ENCODE measurements at regions not wholly inside any gene's neighbourhood (a gene's known extent, or its start where the extent isn't known, plus 50 kb on each side); places are given as distances from the start of the nearest gene placed in this dataset.

DNA sequence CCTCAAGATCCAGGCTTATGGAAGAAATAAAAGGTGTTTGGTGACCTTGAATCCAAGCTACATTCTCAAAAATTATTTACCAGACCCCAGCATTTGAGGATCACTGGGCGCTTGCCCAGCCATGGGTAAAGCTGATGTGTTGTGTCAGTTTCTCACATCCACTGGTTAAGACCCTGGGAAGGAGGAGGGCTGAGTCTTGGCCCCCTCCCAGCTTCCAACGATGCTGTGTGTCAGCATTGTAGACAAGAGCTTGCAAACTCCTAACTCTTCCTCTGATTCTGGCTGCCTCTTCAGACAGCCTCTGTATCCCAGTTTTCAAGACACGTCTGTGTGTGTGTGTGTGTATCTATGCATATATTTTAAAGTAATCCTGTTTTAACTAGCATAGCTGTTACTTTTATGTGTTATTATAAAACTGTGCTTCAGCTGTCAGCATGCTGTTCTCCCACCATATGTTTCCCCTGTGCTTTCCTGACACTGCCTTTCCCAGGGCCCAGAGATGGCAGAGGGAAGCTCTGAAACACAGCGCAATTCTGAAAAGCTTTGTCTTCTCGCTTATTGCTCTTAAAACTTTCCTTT lies 157.3 kb upstream of the LRRN1 start:
- ATAC-seq (ENCODE audit: low read depth) (no peak), DNase-seq (no peak)
- peaks cover 3% of the 10 kb centered on the region for H3K27me3 Mint-ChIP-seq
- H3K9me3 Mint-ChIP-seq: no peaks in the 10 kb centered on the region
- intact Hi-C loops (cut with micrococcal nuclease): no loop called here
- H3K4me1 Mint-ChIP-seq: peaks cover 9% of the 10 kb centered on the region
- ChIA-PET POLR2A (no interaction called here), CTCF (no interaction called here)
- TF ChIP-seq, protein P1, sequence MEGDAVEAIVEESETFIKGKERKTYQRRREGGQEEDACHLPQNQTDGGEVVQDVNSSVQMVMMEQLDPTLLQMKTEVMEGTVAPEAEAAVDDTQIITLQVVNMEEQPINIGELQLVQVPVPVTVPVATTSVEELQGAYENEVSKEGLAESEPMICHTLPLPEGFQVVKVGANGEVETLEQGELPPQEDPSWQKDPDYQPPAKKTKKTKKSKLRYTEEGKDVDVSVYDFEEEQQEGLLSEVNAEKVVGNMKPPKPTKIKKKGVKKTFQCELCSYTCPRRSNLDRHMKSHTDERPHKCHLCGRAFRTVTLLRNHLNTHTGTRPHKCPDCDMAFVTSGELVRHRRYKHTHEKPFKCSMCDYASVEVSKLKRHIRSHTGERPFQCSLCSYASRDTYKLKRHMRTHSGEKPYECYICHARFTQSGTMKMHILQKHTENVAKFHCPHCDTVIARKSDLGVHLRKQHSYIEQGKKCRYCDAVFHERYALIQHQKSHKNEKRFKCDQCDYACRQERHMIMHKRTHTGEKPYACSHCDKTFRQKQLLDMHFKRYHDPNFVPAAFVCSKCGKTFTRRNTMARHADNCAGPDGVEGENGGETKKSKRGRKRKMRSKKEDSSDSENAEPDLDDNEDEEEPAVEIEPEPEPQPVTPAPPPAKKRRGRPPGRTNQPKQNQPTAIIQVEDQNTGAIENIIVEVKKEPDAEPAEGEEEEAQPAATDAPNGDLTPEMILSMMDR (IDR thresholded peaks at IDR 0.05): no peak
- H3K36me3 Mint-ChIP-seq (ENCODE audit: low read depth): no peaks in the 10 kb centered on the region
- no peak overlapping the region for H3K27ac Mint-ChIP-seq
- no peak overlapping the region for H3K4me3 Mint-ChIP-seq

DNA sequence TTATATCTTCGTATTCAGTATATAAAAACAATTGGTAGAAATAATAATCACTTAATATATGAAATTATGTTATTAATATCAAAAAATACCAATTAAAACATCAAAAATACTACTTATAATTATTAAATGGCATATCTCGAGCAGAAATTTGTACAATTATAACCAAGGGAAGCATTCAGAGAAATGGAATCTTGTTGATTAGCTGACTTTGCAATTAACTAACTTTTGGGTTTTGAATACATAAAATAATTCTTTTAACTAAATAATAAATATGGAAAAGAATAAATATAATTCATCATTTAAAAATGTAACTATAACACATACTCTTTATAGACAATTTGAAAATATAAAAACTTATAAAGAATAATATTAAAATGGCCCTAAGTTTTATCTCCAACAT lies 160.2 kb upstream of the LRRN1 start:
- CTCF ChIA-PET: no interaction called here
- POLR2A ChIA-PET: no interaction called here
- peaks cover 3% of the 10 kb centered on the region for H3K27me3 Mint-ChIP-seq
- H3K9me3 Mint-ChIP-seq: no peaks in the 10 kb centered on the region
- H3K4me3 Mint-ChIP-seq: no peak overlapping the region
- TF ChIP-seq, protein P1 (IDR thresholded peaks at IDR 0.05): no peak
- DNase-seq (no peak), ATAC-seq (ENCODE audit: low read depth) (no peak)
- H3K4me1 Mint-ChIP-seq: no peaks in the 10 kb centered on the region
- H3K36me3 Mint-ChIP-seq (ENCODE audit: low read depth): no peaks in the 10 kb centered on the region
- intact Hi-C loops (cut with micrococcal nuclease): no loop called here
- H3K27ac Mint-ChIP-seq: no peak overlapping the region

DNA sequence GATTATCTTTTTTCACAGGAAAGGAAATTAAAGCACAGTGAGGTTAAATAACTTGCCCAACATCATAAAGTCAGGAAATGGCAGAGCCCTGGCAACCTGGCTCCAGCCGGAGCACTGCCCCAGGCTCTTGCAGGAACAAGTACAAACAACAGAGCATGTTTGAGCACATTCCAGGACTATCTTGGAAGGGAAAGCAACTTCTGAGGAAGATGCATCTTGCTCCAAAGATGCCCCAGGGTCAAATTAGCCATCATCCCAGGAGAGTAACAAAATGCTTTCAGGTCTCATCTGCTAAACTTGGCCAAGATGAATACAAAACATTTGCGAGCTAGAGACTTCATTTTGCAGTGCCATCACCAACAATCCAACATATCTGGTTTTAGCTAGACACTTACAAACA lies 162.4 kb upstream of the LRRN1 start:
- ATAC-seq (ENCODE audit: low read depth) (no peak), DNase-seq (no peak)
- no peak overlapping the region for H3K27ac Mint-ChIP-seq
- no peaks in the 10 kb centered on the region for H3K27me3 Mint-ChIP-seq
- POLR2A ChIA-PET: no interaction called here
- CTCF ChIA-PET: no interaction called here
- H3K4me1 Mint-ChIP-seq: no peaks in the 10 kb centered on the region
- H3K9me3 Mint-ChIP-seq: no peaks in the 10 kb centered on the region
- TF ChIP-seq, protein P1 (IDR thresholded peaks at IDR 0.05): no peak
- no peak overlapping the region for H3K4me3 Mint-ChIP-seq
- H3K36me3 Mint-ChIP-seq (ENCODE audit: low read depth): no peaks in the 10 kb centered on the region
- intact Hi-C loops (cut with micrococcal nuclease): no loop called here

DNA sequence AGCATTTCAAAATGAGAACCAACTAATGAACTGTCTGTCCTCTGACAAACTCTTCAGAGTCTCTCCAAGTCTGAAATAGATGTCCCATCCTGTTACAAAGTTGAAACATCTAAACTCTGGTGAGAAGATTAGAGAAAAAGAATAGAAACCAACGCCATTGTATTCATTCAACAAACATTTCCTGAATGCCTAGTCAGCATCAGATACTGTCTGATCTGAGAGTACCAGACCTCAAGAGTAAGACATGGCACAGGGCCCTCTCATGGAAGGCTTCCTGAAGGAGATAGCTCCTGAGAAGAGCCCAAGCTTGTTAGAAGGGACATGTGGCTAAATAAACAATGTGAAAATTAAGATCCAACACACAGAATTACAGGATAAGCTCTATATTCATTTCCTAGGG lies 164.1 kb upstream of the LRRN1 start:
- H3K27me3 Mint-ChIP-seq: no peaks in the 10 kb centered on the region
- no peak overlapping the region for H3K4me3 Mint-ChIP-seq
- H3K9me3 Mint-ChIP-seq: no peaks in the 10 kb centered on the region
- intact Hi-C loops (cut with micrococcal nuclease): no loop called here
- ATAC-seq (ENCODE audit: low read depth) (no peak), DNase-seq (no peak)
- H3K4me1 Mint-ChIP-seq: no peaks in the 10 kb centered on the region
- no peaks in the 10 kb centered on the region for H3K36me3 Mint-ChIP-seq (ENCODE audit: low read depth)
- TF ChIP-seq, protein P1 (IDR thresholded peaks at IDR 0.05): no peak
- CTCF ChIA-PET: no interaction called here
- H3K27ac Mint-ChIP-seq: no peak overlapping the region
- POLR2A ChIA-PET: no interaction called here

DNA sequence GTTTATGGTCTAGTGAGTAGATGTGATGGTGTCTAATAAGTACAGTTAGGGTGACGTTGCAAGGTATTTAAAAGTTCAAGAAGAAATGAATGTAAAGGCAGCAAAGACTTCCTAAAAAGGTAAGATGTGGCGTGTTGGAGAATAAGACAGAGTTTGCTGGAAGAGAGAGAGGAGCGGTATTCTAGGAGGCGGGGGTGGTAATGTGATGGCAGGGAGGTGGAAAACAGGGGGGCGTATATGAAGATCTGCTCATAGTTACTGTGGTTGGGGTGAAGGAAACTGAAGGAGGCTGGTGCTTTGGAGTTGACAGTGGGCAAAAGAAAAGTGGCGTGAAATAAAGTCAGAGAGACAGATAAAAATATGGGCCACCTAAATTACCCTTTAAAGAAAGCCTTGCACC lies 164.9 kb upstream of the LRRN1 start:
- TF ChIP-seq, protein P1 (IDR thresholded peaks at IDR 0.05): no peak
- Mint-ChIP-seq H3K36me3 (ENCODE audit: low read depth) (no peaks in the 10 kb centered on the region), H3K9me3 (no peaks in the 10 kb centered on the region), H3K4me1 (no peaks in the 10 kb centered on the region), H3K4me3 (no peak overlapping the region), H3K27ac (no peak overlapping the region), H3K27me3 (no peaks in the 10 kb centered on the region)
- ChIA-PET POLR2A (no interaction called here), CTCF (no interaction called here)
- DNase-seq (no peak), ATAC-seq (ENCODE audit: low read depth) (no peak)
- intact Hi-C loops (cut with micrococcal nuclease): no loop called here
